ENCODE measurements at regions not wholly inside any gene's neighbourhood (a gene's known extent, or its start where the extent isn't known, plus 50 kb on each side); places are given as distances from the start of the nearest gene placed in this dataset.

- no peak for TF ChIP-seq SP1 (IDR thresholded peaks at IDR 0.05; ENCODE audit: low read depth, low read length)
- TF ChIP-seq CTCF (IDR thresholded peaks at IDR 0.05; ENCODE audit: control extremely low read depth in 1 of 3, insufficient read depth in 1 of 3, low read depth in 1 of 3, low read length in 3 of 3): no peak
- no peak for TF ChIP-seq USF2 (IDR thresholded peaks at IDR 0.05; ENCODE audit: low read length)
Observed at GRCh38 chr12:127295630-127296029, 971.3 kb upstream of the TMEM132C start.
